Neural cell (in vitro differentiated cells): ENCODE measurements at regions not wholly inside any gene's neighbourhood (a gene's known extent, or its start where the extent isn't known, plus 50 kb on each side); places are given as distances from the start of the nearest gene placed in this dataset.

ENCODE experiments used
- H2AFZ ChIP-seq: fragments of 200-600, 300-800 bp; sonication (generic), shearing (Covaris generic); 2 replicates; pipeline ENCODE4 v1.6.0; 2014; ENCODE audit warnings: low read depth, mild to moderate bottlenecking, antibody characterized with exemption, low read length, moderate library complexity
- H3F3A ChIP-seq: fragments of 200-600 bp; shearing (Covaris generic); 2 replicates; pipeline ENCODE4 v1.6.1; 2016; ENCODE audit warnings: mild to moderate bottlenecking, moderate library complexity, mixed read lengths, antibody characterized with exemption, low read length; ENCODE audit not compliant: insufficient read depth, poor library complexity, severe bottlenecking
- H3K27ac ChIP-seq: fragments of 200-600, 300-800 bp; sonication (generic), shearing (Covaris generic); 2 replicates; pipeline ENCODE4 v1.5.1; 2014; ENCODE audit warnings: mild to moderate bottlenecking, low read length, moderate library complexity
- H3K27me3 ChIP-seq: fragments of 300-800, 200-600 bp; sonication (generic), shearing (Covaris generic); 2 replicates; pipeline ENCODE4 v1.6.0; 2014; ENCODE audit warnings: mild to moderate bottlenecking, low read depth, low read length, moderate library complexity; ENCODE audit not compliant: insufficient read depth
- H3K36me3 ChIP-seq: fragments of 300-800, 200-600 bp; sonication (generic), shearing (Covaris generic); 2 replicates; pipeline ENCODE4 v1.5.1; 2014; ENCODE audit warnings: mild to moderate bottlenecking, antibody characterized with exemption, low read length, moderate library complexity; ENCODE audit not compliant: insufficient read depth
- H3K4me2 ChIP-seq: fragments of 300-800, 200-600 bp; sonication (generic), shearing (Covaris generic); 2 replicates; pipeline ENCODE4 v1.6.0; 2014; ENCODE audit warnings: mild to moderate bottlenecking, low read length
- H3K4me3 ChIP-seq: fragments of 300-800, 200-600 bp; sonication (generic), shearing (Covaris generic); 2 replicates; pipeline ENCODE4 v1.5.1; 2014; ENCODE audit warnings: mild to moderate bottlenecking, low read length, moderate library complexity
- H3K79me2 ChIP-seq: fragments of 200-600 bp; shearing (Covaris generic); replicated peaks from 2 replicates; pipeline ENCODE4 v1.6.0; 2014; ENCODE audit warnings: mild to moderate bottlenecking, low read length, moderate library complexity; ENCODE audit not compliant: insufficient read depth
- H3K9ac ChIP-seq: fragments of 300-800, 200-600 bp; sonication (generic), shearing (Covaris generic); 2 replicates; pipeline ENCODE4 v1.6.1; 2016; ENCODE audit warnings: mild to moderate bottlenecking, low read length, mixed read lengths
- H3K9me2 ChIP-seq: fragments of 200-600 bp; shearing (Covaris generic); 2 replicates; pipeline ENCODE4 v1.6.1; 2016; ENCODE audit warnings: mild to moderate bottlenecking, low read length, mixed read lengths; ENCODE audit not compliant: insufficient read depth
- H3K9me3 ChIP-seq: fragments of 200-600, 300-800 bp; sonication (generic), shearing (Covaris generic); 2 replicates; pipeline ENCODE4 v1.6.1; 2016; ENCODE audit warnings: mild to moderate bottlenecking, mixed run types, low read length, moderate library complexity, mixed read lengths
- H4K20me1 ChIP-seq: fragments of 200-600 bp; shearing (Covaris generic); 2 replicates; pipeline ENCODE4 v1.6.1; 2016; ENCODE audit warnings: mild to moderate bottlenecking, mixed run types; ENCODE audit not compliant: insufficient read depth
- CTCF ChIP-seq: fragments of 450-650 bp; IDR thresholded peaks from 2 replicates; pipeline ENCODE4 v1.5.1; 2014; ENCODE audit warnings: antibody characterized with exemption, mild to moderate bottlenecking, moderate library complexity; ENCODE audit not compliant: poor library complexity, severe bottlenecking
- EP300 ChIP-seq: fragments of 450-650 bp; conservative IDR thresholded peaks from 2 replicates; pipeline ENCODE4 v1.6.1; 2014; ENCODE audit warnings: antibody characterized with exemption, mild to moderate bottlenecking, moderate library complexity; ENCODE audit not compliant: poor library complexity, severe bottlenecking
- EZH2 ChIP-seq: fragments of 200-600, 300-800 bp; shearing (Covaris generic), sonication (generic); IDR thresholded peaks from 2 replicates; pipeline ENCODE4 v1.6.1; 2014; ENCODE audit warnings: antibody characterized with exemption, low read length, borderline replicate concordance, mild to moderate bottlenecking; ENCODE audit not compliant: insufficient read depth, poor library complexity, severe bottlenecking
- MXI1 ChIP-seq: fragments of 450-650 bp; conservative IDR thresholded peaks from 2 replicates; pipeline ENCODE4 v1.6.1; 2014; ENCODE audit warnings: antibody characterized with exemption, mild to moderate bottlenecking; ENCODE audit not compliant: poor library complexity, severe bottlenecking
- POLR2AphosphoS5 ChIP-seq: IDR thresholded peaks from 2 replicates; pipeline ENCODE4 v1.6.1; 2012
- RAD21 ChIP-seq: fragments of 450-650 bp; conservative IDR thresholded peaks from 2 replicates; pipeline ENCODE4 v1.6.1; 2014; ENCODE audit warnings: antibody characterized with exemption, mild to moderate bottlenecking, moderate library complexity
- SMC3 ChIP-seq: fragments of 450-650 bp; conservative IDR thresholded peaks from 2 replicates; pipeline ENCODE4 v1.6.1; 2014; ENCODE audit warnings: antibody characterized with exemption, mild to moderate bottlenecking, moderate library complexity; ENCODE audit not compliant: poor library complexity
- TAF1 ChIP-seq: IDR thresholded peaks from 2 replicates; pipeline ENCODE4 v1.6.1; 2012; ENCODE audit warnings: low read depth
- TF ChIP-seq, protein P1 (sequence below): IDR thresholded peaks from 2 replicates; pipeline ENCODE4 v1.6.1; 2012; ENCODE audit warnings: borderline replicate concordance

DNA sequence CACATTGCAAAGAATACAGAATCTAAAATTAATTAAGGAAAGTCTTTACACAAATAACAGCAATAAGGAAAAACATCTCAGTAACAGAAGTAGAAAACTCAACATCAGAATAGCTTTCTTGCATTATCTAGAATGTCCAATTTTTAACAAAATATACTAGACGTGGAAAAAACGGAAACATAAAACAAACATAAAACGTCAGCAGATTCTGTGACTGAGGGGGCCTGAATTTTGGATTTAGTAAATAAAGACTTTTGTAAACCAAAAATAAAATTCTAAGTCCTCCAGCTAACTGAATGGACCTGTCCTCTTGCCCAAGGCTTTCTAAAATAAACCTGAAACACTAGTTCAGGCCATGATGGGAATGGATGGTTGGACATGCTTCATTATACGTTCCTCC lies 773.5 kb upstream of the LRRTM1 start:
- H3K27ac ChIP-seq, result no peak overlapping the region
- H3K36me3 ChIP-seq, result no peaks in the 10 kb centered on the region

GRCh38 chr2:81077396-81077795 lies 772.8 kb upstream of the LRRTM1 start:
- no peak for TF ChIP-seq EZH2
- no peak for TF ChIP-seq CTCF
- TF ChIP-seq, protein P1, sequence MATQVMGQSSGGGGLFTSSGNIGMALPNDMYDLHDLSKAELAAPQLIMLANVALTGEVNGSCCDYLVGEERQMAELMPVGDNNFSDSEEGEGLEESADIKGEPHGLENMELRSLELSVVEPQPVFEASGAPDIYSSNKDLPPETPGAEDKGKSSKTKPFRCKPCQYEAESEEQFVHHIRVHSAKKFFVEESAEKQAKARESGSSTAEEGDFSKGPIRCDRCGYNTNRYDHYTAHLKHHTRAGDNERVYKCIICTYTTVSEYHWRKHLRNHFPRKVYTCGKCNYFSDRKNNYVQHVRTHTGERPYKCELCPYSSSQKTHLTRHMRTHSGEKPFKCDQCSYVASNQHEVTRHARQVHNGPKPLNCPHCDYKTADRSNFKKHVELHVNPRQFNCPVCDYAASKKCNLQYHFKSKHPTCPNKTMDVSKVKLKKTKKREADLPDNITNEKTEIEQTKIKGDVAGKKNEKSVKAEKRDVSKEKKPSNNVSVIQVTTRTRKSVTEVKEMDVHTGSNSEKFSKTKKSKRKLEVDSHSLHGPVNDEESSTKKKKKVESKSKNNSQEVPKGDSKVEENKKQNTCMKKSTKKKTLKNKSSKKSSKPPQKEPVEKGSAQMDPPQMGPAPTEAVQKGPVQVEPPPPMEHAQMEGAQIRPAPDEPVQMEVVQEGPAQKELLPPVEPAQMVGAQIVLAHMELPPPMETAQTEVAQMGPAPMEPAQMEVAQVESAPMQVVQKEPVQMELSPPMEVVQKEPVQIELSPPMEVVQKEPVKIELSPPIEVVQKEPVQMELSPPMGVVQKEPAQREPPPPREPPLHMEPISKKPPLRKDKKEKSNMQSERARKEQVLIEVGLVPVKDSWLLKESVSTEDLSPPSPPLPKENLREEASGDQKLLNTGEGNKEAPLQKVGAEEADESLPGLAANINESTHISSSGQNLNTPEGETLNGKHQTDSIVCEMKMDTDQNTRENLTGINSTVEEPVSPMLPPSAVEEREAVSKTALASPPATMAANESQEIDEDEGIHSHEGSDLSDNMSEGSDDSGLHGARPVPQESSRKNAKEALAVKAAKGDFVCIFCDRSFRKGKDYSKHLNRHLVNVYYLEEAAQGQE, result no peak
- TF ChIP-seq SMC3, result no peak
- TF ChIP-seq EP300, result no peak
- TF ChIP-seq TAF1, result no peak
- TF ChIP-seq MXI1, result no peak
- TF ChIP-seq RAD21, result no peak
- TF ChIP-seq POLR2AphosphoS5, result no peak
- Histone ChIP-seq H3K9ac (no peak overlapping the region), H3K27ac (no peak overlapping the region), H3K79me2 (no peaks in the 10 kb centered on the region), H2AFZ (no peak overlapping the region), H3K4me3 (no peak overlapping the region), H3F3A (no peaks in the 10 kb centered on the region), H3K4me2 (no peak overlapping the region), H3K27me3 (no peaks in the 10 kb centered on the region), H3K9me3 (peaks cover 4% of the 10 kb centered on the region), H3K9me2 (no peaks in the 10 kb centered on the region), H4K20me1 (no peaks in the 10 kb centered on the region), H3K36me3 (no peaks in the 10 kb centered on the region)

More for the DNA sequence above, 773.5 kb upstream of the LRRTM1 start:
- no peaks in the 10 kb centered on the region for H3F3A ChIP-seq
- H4K20me1 ChIP-seq, result no peaks in the 10 kb centered on the region
- H3K9me2 ChIP-seq, result no peaks in the 10 kb centered on the region
- no peaks in the 10 kb centered on the region for H3K79me2 ChIP-seq
- H3K9me3 ChIP-seq, result peaks cover 4% of the 10 kb centered on the region
- no peaks in the 10 kb centered on the region for H3K27me3 ChIP-seq
- H3K9ac ChIP-seq, result no peak overlapping the region
- H3K4me3 ChIP-seq, result no peak overlapping the region
- no peak overlapping the region for H3K4me2 ChIP-seq
- TF ChIP-seq SMC3 (no peak), RAD21 (no peak), EP300 (no peak), CTCF (no peak), MXI1 (no peak), TAF1 (no peak), POLR2AphosphoS5 (no peak), EZH2 (no peak)
- TF ChIP-seq, protein P1, result no peak
- H2AFZ ChIP-seq, result no peak overlapping the region
